ENCODE measurements at regions not wholly inside any gene's neighbourhood (a gene's known extent, or its start where the extent isn't known, plus 50 kb on each side); places are given as distances from the start of the nearest gene placed in this dataset.

DNA sequence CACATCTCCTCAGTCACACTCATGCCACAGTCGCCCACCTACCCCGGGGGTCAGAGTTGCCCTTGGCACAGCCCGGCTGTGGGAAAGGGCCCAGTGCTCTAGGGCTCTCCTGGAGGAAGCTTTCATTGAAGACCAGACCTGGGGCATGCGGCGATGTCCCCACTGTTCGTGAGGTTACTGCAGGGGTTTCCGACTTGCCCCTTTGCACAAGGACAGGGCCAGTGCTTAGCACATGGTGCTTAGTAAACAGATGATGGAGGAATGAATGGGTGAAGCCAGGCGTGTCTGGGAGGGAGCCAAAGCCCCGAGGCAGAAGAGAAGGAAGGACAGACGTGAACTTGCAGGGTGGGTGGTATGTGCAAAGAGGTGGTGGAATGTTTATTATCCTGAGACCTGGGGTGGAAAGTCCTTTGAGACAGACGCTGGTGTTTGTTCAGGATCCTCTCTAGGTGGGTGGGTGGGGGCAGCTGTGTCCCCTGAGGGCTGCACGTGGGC lies 205.9 kb upstream of the ARL4C start:
- H3K36me3 ChIP-seq (ENCODE audit: control insufficient read depth in 2 of 4, insufficient read depth in 4 of 4, low read length in 3 of 4): no peaks in the 10 kb centered on the region
- peak overlapping the region; percentile 72; the same call in 1 of the 2 replicates for H2BK15ac ChIP-seq (ENCODE audit: low read length)
- H2AFZ ChIP-seq (ENCODE audit: low read length): no peak overlapping the region
- H3K4ac ChIP-seq (replicated peaks; ENCODE audit: insufficient read length, low read depth, low read length): no peak overlapping the region
- WGBS, 2 experiments (ENCODE audit: extremely low coverage in 1 of 2, insufficient coverage in 1 of 2, insufficient read length in 1 of 2, insufficient replicate concordance in 2 of 2, low coverage in 1 of 2, low lambda C conversion rate in 2 of 2, missing lambda C conversion rate in 1 of 2): 90% methylated on average over 12 of the region's 12 CpGs; no CpG with 5 or more reads in 1 of the 2 experiments
- no peak overlapping the region for H4K5ac ChIP-seq (ENCODE audit: insufficient read length, low read depth, low read length)
- H3K56ac ChIP-seq (replicated peaks; ENCODE audit: insufficient read length, low read depth, low read length): no peak overlapping the region
- peaks cover 5 to 10% of the 10 kb centered on the region in 2 experiments for H3K9me3 ChIP-seq (ENCODE audit: insufficient read depth in 2 of 2, low read depth in 1 of 2, low read length in 1 of 2)
- H3K4me1 ChIP-seq (replicated peaks in 1 of 4; ENCODE audit: control insufficient read depth in 3 of 4, insufficient read depth in 4 of 4, low read length in 3 of 4): peaks cover 0 to 5% (median 5%) of the 10 kb centered on the region in 4 experiments; a peak in 4 of 7 replicates
- ChIA-PET POLR2A (ENCODE audit: partially characterized antibody) (no interaction called here), CTCF (ENCODE audit: partially characterized antibody) (interaction anchor here (1.2 to 2.0 kb wide), 2 partner anchors 17 to 43 kb away, joined by 3 to 7 read pairs; no protein-coding TSS in a partner anchor)
- no peak overlapping the region for H2BK5ac ChIP-seq (ENCODE audit: low read depth, low read length)
- H4K91ac ChIP-seq (replicated peaks; ENCODE audit: insufficient read length, low read length): peak overlapping the region; percentile 35
- no peaks in the 10 kb centered on the region for H4K20me1 ChIP-seq (replicated peaks in 1 of 2; ENCODE audit: control insufficient read depth in 1 of 2, insufficient read depth in 2 of 2, low read length in 2 of 2)
- H3K79me1 ChIP-seq (ENCODE audit: low read depth, low read length): no peaks in the 10 kb centered on the region
- peak overlapping the region; percentile 0; the same call in 1 of the 2 replicates for H3K18ac ChIP-seq (ENCODE audit: extremely low read depth, low read length)
- H2AK5ac ChIP-seq (ENCODE audit: low read depth, low read length): peak overlapping the region; percentile 65; the same call in 1 of the 2 replicates
- H3K14ac ChIP-seq (ENCODE audit: insufficient read length): no peak overlapping the region
- H3K4me3 ChIP-seq (ENCODE audit: extremely low read depth in 1 of 4, insufficient read depth in 2 of 4, low read depth in 3 of 4, low read length in 4 of 4): no peak overlapping the region
- DNase-seq (ENCODE audit: low read depth in 1 of 2, low spot score in 2 of 2) (no peak), FAIRE-seq (no peak)
- H3K27ac ChIP-seq (ENCODE audit: low read depth, low read length): no peak overlapping the region
- no peak overlapping the region for H2BK120ac ChIP-seq (replicated peaks; ENCODE audit: low read depth, low read length)
- H3K23ac ChIP-seq (ENCODE audit: insufficient read length): no peak overlapping the region
- peak overlapping the region; percentile 61; the same call in 1 of the 2 replicates for H2BK20ac ChIP-seq (ENCODE audit: low read length)
- no peak overlapping the region for H4K8ac ChIP-seq (ENCODE audit: extremely low read depth, insufficient read depth, low read length)
- no peak overlapping the region for H3K9ac ChIP-seq (replicated peaks in 1 of 4; ENCODE audit: extremely low read depth in 1 of 4, low read depth in 3 of 4, low read length in 3 of 4)
- H3K79me2 ChIP-seq (ENCODE audit: control insufficient read depth in 1 of 2, insufficient read depth in 2 of 2, low read length in 2 of 2): no peaks in the 10 kb centered on the region
- H2BK12ac ChIP-seq (ENCODE audit: low read depth, low read length): peak overlapping the region; percentile 68; the same call in 1 of the 2 replicates
- H3K23me2 ChIP-seq (ENCODE audit: low read depth, low read length): no peaks in the 10 kb centered on the region
- H3K4me2 ChIP-seq (ENCODE audit: insufficient read depth in 1 of 2, low read depth in 2 of 2, low read length in 2 of 2): no peak overlapping the region
- no peaks in the 10 kb centered on the region for H3K27me3 ChIP-seq (replicated peaks in 1 of 4; ENCODE audit: control insufficient read depth in 3 of 4, extremely low read depth in 1 of 4, insufficient read depth in 3 of 4, low read length in 3 of 4)
- TF ChIP-seq, protein P1, sequence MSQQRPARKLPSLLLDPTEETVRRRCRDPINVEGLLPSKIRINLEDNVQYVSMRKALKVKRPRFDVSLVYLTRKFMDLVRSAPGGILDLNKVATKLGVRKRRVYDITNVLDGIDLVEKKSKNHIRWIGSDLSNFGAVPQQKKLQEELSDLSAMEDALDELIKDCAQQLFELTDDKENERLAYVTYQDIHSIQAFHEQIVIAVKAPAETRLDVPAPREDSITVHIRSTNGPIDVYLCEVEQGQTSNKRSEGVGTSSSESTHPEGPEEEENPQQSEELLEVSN (IDR thresholded peaks at IDR 0.05): no peak
- TF ChIP-seq SRF (IDR thresholded peaks at IDR 0.05; ENCODE audit: low read depth, low read length) (no peak), YY1 (IDR thresholded peaks at IDR 0.05; ENCODE audit: low read depth, low read length) (no peak), SUZ12 (IDR thresholded peaks at IDR 0.05; ENCODE audit: low read length) (no peak), MAFK (IDR thresholded peaks at IDR 0.05; ENCODE audit: low read depth, low read length) (no peak), KDM5A (IDR thresholded peaks at IDR 0.05; ENCODE audit: low read length) (no peak), USF2 (IDR thresholded peaks at IDR 0.05; ENCODE audit: low read length) (no peak), ASH2L (IDR thresholded peaks at IDR 0.05; ENCODE audit: low read length) (no peak), SAP30 (IDR thresholded peaks at IDR 0.05; ENCODE audit: insufficient read depth, insufficient replicate concordance, low read length) (no peak), JUN (IDR thresholded peaks at IDR 0.05; ENCODE audit: low read depth, low read length) (no peak), NANOG (IDR thresholded peaks at IDR 0.05; ENCODE audit: insufficient read depth, low read depth, low read length, poor library complexity, severe bottlenecking) (no peak)
- TF ChIP-seq, protein P2, sequence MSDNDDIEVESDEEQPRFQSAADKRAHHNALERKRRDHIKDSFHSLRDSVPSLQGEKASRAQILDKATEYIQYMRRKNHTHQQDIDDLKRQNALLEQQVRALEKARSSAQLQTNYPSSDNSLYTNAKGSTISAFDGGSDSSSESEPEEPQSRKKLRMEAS (IDR thresholded peaks at IDR 0.05): no peak
